ENCODE measurements at regions not wholly inside any gene's neighbourhood (a gene's known extent, or its start where the extent isn't known, plus 50 kb on each side); places are given as distances from the start of the nearest gene placed in this dataset.

DNA sequence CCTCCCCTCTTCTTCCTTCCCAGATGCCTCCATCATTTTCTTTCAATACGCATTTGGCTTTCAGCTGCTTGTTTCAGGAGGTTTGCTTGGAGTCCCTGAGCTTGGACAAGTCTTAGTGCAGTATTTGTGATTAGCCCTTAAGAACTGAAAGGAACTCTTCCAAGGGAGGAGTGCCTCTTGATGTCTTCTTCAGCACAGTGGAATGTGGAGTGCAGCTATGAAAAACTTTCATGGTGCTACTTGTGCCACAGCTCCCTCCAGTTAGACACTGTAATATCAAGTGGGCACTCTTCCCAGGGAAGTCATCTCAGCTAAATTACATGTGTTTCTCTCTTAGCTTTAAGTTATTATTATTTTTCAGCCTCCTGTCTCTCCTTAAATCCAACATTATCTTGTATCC is 173.1 kb downstream of the NECTIN3 start:
- DNase-seq (ENCODE audit: extremely low read depth, low read depth) = no peak
- TF ChIP-seq, protein P1, sequence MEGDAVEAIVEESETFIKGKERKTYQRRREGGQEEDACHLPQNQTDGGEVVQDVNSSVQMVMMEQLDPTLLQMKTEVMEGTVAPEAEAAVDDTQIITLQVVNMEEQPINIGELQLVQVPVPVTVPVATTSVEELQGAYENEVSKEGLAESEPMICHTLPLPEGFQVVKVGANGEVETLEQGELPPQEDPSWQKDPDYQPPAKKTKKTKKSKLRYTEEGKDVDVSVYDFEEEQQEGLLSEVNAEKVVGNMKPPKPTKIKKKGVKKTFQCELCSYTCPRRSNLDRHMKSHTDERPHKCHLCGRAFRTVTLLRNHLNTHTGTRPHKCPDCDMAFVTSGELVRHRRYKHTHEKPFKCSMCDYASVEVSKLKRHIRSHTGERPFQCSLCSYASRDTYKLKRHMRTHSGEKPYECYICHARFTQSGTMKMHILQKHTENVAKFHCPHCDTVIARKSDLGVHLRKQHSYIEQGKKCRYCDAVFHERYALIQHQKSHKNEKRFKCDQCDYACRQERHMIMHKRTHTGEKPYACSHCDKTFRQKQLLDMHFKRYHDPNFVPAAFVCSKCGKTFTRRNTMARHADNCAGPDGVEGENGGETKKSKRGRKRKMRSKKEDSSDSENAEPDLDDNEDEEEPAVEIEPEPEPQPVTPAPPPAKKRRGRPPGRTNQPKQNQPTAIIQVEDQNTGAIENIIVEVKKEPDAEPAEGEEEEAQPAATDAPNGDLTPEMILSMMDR (IDR thresholded peaks at IDR 0.05; ENCODE audit: low read depth, low read length) = no peak

DNA sequence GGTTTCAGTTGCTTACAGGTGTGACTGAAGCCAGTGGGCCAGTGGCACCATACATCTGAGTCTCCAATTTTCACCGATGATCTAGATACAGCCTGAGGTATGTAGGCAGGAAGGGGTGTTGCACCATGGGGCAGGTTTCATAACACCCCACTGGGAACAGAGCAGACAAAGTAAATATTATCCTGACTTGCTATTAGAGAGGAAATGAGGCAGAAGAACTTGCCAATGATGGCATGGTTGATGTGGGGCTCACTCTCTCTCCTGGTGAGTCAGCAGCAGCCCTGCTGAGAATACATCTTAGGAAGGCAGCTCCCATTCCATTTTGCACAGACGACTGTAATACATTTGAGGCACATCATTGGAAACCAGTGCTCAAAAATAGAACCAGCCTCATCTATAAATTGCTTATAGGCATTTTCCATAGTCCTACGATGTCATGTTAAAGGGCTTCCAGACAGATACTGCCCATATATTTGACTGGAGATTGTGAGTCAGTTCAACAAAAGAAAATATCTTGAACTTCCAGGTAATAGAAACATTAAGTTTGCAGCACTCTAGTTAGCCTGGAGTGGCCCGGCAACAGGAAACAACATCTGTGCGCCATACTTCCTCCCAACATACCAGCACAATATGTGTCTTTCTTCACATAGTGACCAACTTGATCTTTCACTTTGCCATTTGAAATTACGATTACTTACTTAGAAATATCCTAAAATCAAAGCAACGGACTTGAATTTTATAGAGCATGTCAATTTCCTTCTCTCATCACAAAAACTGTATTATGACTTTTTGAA is 175.5 kb downstream of the NECTIN3 start:
- TF ChIP-seq, protein P1 (IDR thresholded peaks at IDR 0.05; ENCODE audit: low read depth, low read length) = no peak
- DNase-seq (ENCODE audit: extremely low read depth, low read depth) = no peak

DNA sequence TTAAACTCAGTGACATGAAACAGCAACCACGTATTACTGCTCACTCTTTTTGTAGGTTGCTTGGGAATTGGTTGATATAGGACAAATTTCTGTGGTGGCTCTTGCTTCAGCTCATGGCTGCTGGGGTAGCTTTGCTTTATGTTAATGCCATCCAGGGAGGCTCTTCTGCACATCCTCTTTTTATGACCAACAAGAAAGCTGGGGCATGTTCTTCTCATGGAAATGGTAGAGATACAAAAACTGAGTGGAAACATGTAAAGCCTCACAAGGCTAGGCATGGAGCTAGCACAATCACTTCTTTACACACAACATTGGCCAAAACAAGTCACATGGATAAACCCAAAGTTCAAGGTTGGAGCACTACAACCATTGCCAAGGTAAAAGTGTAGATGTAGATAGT is 176.8 kb downstream of the NECTIN3 start:
- no peak for DNase-seq (ENCODE audit: extremely low read depth, low read depth)
- TF ChIP-seq, protein P1 (IDR thresholded peaks at IDR 0.05; ENCODE audit: low read depth, low read length) = no peak

DNA sequence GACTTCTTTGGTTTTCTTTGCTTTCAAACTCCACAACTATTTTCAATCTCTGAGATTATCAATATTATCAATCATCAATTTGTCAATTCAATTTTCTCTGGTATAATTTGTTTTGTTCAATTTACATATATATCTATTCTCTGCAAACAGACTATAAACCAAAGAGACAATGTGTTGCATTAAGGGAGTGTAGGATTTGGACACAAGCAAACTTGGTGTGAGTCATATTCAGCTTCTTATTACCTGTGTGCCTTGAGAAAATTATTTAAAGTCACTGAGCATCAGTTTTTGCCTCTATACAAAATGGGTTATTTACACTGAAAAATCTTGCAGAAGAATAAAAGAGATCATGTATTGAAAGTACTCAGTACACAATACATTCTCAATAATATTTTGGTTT is 177.8 kb downstream of the NECTIN3 start:
- TF ChIP-seq, protein P1 (IDR thresholded peaks at IDR 0.05; ENCODE audit: low read depth, low read length) = no peak
- DNase-seq (ENCODE audit: extremely low read depth, low read depth) = no peak

DNA sequence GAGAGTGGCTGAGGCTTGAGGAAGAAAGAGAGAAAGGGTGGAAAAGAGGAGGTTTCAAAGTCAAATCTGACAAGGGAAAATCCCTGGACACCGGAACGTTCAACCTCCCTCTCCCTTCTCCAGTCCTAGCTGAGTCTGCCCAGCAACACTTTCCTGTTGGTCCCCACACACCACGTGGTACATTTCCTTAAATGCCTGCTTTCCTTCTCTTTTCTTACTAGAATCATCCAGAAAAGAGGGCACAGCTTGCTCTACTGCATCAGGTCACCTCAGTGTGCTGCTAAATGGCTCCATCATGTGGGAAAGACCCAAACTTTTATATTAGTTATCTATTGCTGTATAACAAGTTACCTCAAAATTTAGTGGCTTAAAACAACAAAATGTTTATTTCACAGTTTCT is 181.2 kb downstream of the NECTIN3 start:
- TF ChIP-seq, protein P1 (IDR thresholded peaks at IDR 0.05; ENCODE audit: low read depth, low read length) = no peak
- DNase-seq (ENCODE audit: extremely low read depth, low read depth) = no peak

DNA sequence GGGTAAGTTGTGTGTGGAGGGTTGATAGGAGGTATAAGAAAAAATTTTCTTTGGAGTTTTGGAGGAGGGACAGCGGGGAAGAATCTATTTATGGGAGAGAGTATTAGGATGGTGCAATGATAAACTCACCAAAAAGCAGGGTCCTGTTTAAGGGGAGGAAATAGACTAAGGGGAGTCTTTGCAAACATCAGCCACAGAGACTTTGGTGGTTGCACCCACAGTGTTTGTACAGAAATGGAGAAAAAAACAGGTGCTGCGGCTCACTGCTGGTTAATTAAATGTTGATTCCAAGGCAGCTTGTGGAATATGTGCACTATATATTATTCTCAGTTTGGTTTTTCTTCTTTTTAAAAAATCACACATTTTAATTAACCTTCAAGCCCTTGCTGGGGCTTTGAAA is 182.1 kb downstream of the NECTIN3 start:
- TF ChIP-seq, protein P1 (IDR thresholded peaks at IDR 0.05; ENCODE audit: low read depth, low read length) = no peak
- DNase-seq (ENCODE audit: extremely low read depth, low read depth) = no peak

DNA sequence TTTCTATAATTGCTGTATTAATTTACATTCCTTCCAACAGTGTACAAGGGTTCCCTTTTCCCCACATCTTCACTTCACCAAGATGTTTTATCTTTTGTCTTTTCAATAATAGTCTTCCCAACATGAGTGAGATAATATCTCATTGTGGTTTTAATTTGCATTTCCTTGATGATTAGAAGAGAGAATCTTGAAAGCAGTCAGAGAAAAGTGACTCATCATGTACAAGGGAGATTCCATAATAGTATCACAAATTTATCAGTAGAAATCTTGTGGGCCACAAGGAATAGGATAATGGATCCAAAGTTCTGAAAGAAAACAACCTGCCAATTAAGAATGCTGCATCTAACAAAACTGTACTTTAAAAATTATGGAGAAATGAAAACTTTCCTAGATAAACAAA is 189.3 kb downstream of the NECTIN3 start:
- TF ChIP-seq, protein P1 (IDR thresholded peaks at IDR 0.05; ENCODE audit: low read depth, low read length) = no peak
- no peak for DNase-seq (ENCODE audit: extremely low read depth, low read depth)

All from AG09319 (cell line).